CD4-positive, alpha-beta memory T cell (primary cell): ENCODE measurements at regions not wholly inside any gene's neighbourhood (a gene's known extent, or its start where the extent isn't known, plus 50 kb on each side); places are given as distances from the start of the nearest gene placed in this dataset.
A peak's percentile ranks its signal among the peaks of the same experiment; 100 is the strongest.

Source experiments
- CTCF ChIA-PET: fragments of 350-600 bp; sonication (Branson Sonifier 250); formaldehyde crosslinking; loops from one replicate; lab custom pipeline; 2021; ENCODE audit warnings: inconsistent platforms; ENCODE audit not compliant: partially characterized antibody; lab: Charles Lee
- POLR2A ChIA-PET: fragments of 350-600 bp; sonication (Branson Sonifier 250); formaldehyde crosslinking; loops from one replicate; lab custom pipeline; 2021; ENCODE audit not compliant: partially characterized antibody; lab: Charles Lee
- DNase-seq, 5 donors: peaks; one replicate each; pipeline versions ENCODE4 v3.0.0 to v3.0.0-alpha.2; 2020 to 2022; ENCODE audit warnings: mixed read lengths in 1 of 5
- H3K27ac ChIP-seq: one replicate; pipeline ENCODE4 v1.7.0; 2013; ENCODE audit warnings: low read depth, low read length
- H3K27me3 ChIP-seq: 2 replicates; pipeline ENCODE4 v1.7.0; 2013; ENCODE audit warnings: mild to moderate bottlenecking, low read length, moderate library complexity; ENCODE audit not compliant: insufficient read depth
- H3K36me3 ChIP-seq: 2 replicates; pipeline ENCODE4 v1.7.0; 2013; ENCODE audit warnings: mild to moderate bottlenecking, low read length, moderate library complexity; ENCODE audit not compliant: insufficient read depth
- H3K4me1 ChIP-seq: 2 replicates; pipeline ENCODE4 v1.7.0; 2013; ENCODE audit warnings: mild to moderate bottlenecking, low read length, moderate library complexity; ENCODE audit not compliant: insufficient read depth
- H3K4me3 ChIP-seq, 2 donors: one replicate each; pipeline ENCODE4 v1.7.0; 2013; ENCODE audit warnings: low read length in 2 of 2, mild to moderate bottlenecking in 1 of 2
- H3K9me3 ChIP-seq, 2 donors: one replicate each; pipeline ENCODE4 v1.7.0; 2013; ENCODE audit warnings: low read length in 2 of 2, control low read depth in 1 of 2; ENCODE audit not compliant: control insufficient read depth in 1 of 2
- H3K27ac Mint-ChIP-seq, 7 donors: one replicate each; pipeline ENCODE4 v1.8.0; 2020 to 2021; ENCODE audit warnings: mixed read lengths in 7 of 7, mild to moderate bottlenecking in 6 of 7, inconsistent platforms in 3 of 7, moderate library complexity in 3 of 7
- H3K27me3 Mint-ChIP-seq, 2 donors: one replicate each; pipeline ENCODE4 v1.8.0; 2020 to 2021; ENCODE audit warnings: mixed read lengths in 2 of 2
- H3K36me3 Mint-ChIP-seq, 2 donors: one replicate each; pipeline ENCODE4 v1.8.0; 2020 to 2021; ENCODE audit warnings: mixed read lengths in 2 of 2, inconsistent platforms in 1 of 2, mild to moderate bottlenecking in 1 of 2
- H3K4me1 Mint-ChIP-seq, 4 donors: one replicate each; pipeline ENCODE4 v1.8.0; 2020 to 2021; ENCODE audit warnings: mixed read lengths in 4 of 4, mild to moderate bottlenecking in 1 of 4
- H3K4me3 Mint-ChIP-seq, 8 donors: one replicate each; pipeline ENCODE4 v1.8.0; 2020 to 2021; ENCODE audit warnings: mixed read lengths in 8 of 8, mild to moderate bottlenecking in 7 of 8, moderate library complexity in 6 of 8, inconsistent platforms in 3 of 8
- H3K9me3 Mint-ChIP-seq, 8 donors: one replicate each; pipeline ENCODE4 v1.8.0; 2020 to 2021; ENCODE audit warnings: mixed read lengths in 8 of 8, mild to moderate bottlenecking in 5 of 8, inconsistent platforms in 3 of 8, moderate library complexity in 1 of 8
- intact Hi-C: fragments of 100-400 bp; cut with micrococcal nuclease; formaldehyde crosslinking; loops from one replicate; pipeline ENCODE4 v1.15.1; 2023

GRCh38 chr12:102571889-102572288 lies 91.5 kb upstream of the IGF1 start:
- Histone ChIP-seq H3K27me3 (no peaks in the 10 kb centered on the region), H3K27ac (no peak overlapping the region), H3K9me3 (no peaks in the 10 kb centered on the region), H3K4me1 (no peaks in the 10 kb centered on the region), H3K36me3 (no peaks in the 10 kb centered on the region), H3K4me3 (no peak overlapping the region)
- Mint-ChIP-seq H3K36me3 (no peaks in the 10 kb centered on the region), H3K4me1 (no peaks in the 10 kb centered on the region), H3K27ac (no peak overlapping the region), H3K27me3 (no peaks in the 10 kb centered on the region), H3K9me3 (peaks cover 0 to 7% (median 3%) of the 10 kb centered on the region in 8 donors), H3K4me3 (no peak overlapping the region)
- CTCF ChIA-PET, result interaction anchor here (0.9 kb wide), 1 partner anchor 58 kb away, joined by 3 read pairs; no protein-coding TSS in a partner anchor
- POLR2A ChIA-PET, result no interaction called here
- intact Hi-C loops, result no loop called here
- no peak for DNase-seq

GRCh38 chr12:102570256-102570655 lies 89.9 kb upstream of the IGF1 start:
- H3K4me3 ChIP-seq, result no peak overlapping the region
- ChIA-PET POLR2A (no interaction called here), CTCF (no interaction called here)
- intact Hi-C loops, result no loop called here
- H3K36me3 ChIP-seq, result no peaks in the 10 kb centered on the region
- DNase-seq, result no peak
- Mint-ChIP-seq H3K27ac (no peak overlapping the region), H3K4me3 (no peak overlapping the region), H3K27me3 (no peaks in the 10 kb centered on the region), H3K9me3 (peaks cover 0 to 5% (median 2%) of the 10 kb centered on the region in 8 donors), H3K36me3 (no peaks in the 10 kb centered on the region), H3K4me1 (no peaks in the 10 kb centered on the region)
- H3K27ac ChIP-seq, result no peak overlapping the region
- H3K4me1 ChIP-seq, result no peaks in the 10 kb centered on the region
- H3K27me3 ChIP-seq, result no peaks in the 10 kb centered on the region
- no peaks in the 10 kb centered on the region for H3K9me3 ChIP-seq

GRCh38 chr12:102569803-102570202 lies 89.4 kb upstream of the IGF1 start:
- no peaks in the 10 kb centered on the region for H3K36me3 Mint-ChIP-seq
- DNase-seq, result no peak
- Histone ChIP-seq H3K9me3 (no peaks in the 10 kb centered on the region), H3K27me3 (no peaks in the 10 kb centered on the region), H3K4me1 (no peaks in the 10 kb centered on the region), H3K4me3 (no peak overlapping the region), H3K27ac (no peak overlapping the region), H3K36me3 (no peaks in the 10 kb centered on the region)
- POLR2A ChIA-PET, result no interaction called here
- H3K9me3 Mint-ChIP-seq, result peaks cover 0 to 5% (median 2%) of the 10 kb centered on the region in 8 donors
- intact Hi-C loops, result no loop called here
- H3K4me1 Mint-ChIP-seq, result no peaks in the 10 kb centered on the region
- H3K27ac Mint-ChIP-seq, result no peak overlapping the region
- H3K4me3 Mint-ChIP-seq, result no peak overlapping the region
- no peaks in the 10 kb centered on the region for H3K27me3 Mint-ChIP-seq
- CTCF ChIA-PET, result no interaction called here

- Mint-ChIP-seq H3K9me3 (peaks cover 0 to 5% (median under 1%) of the 10 kb centered on the region in 8 donors), H3K36me3 (no peaks in the 10 kb centered on the region), H3K4me3 (no peak overlapping the region), H3K27me3 (no peaks in the 10 kb centered on the region), H3K4me1 (no peaks in the 10 kb centered on the region), H3K27ac (no peak overlapping the region)
- Histone ChIP-seq H3K36me3 (no peaks in the 10 kb centered on the region), H3K4me1 (no peaks in the 10 kb centered on the region), H3K9me3 (no peaks in the 10 kb centered on the region), H3K4me3 (no peak overlapping the region), H3K27ac (no peak overlapping the region), H3K27me3 (no peaks in the 10 kb centered on the region)
- intact Hi-C loops, result no loop called here
- DNase-seq, result no peak
- ChIA-PET CTCF (no interaction called here), POLR2A (no interaction called here)
Observed at GRCh38 chr12:102568276-102568675, 87.9 kb upstream of the IGF1 start.

- no peaks in the 10 kb centered on the region for H3K27me3 Mint-ChIP-seq
- no peak for DNase-seq
- no peaks in the 10 kb centered on the region for H3K27me3 ChIP-seq
- no peak overlapping the region for H3K27ac Mint-ChIP-seq
- H3K9me3 ChIP-seq, result no peaks in the 10 kb centered on the region
- POLR2A ChIA-PET, result no interaction called here
- H3K36me3 Mint-ChIP-seq, result no peaks in the 10 kb centered on the region
- intact Hi-C loops, result no loop called here
- no peaks in the 10 kb centered on the region for H3K4me1 Mint-ChIP-seq
- peaks cover 0 to 8% (median 2%) of the 10 kb centered on the region in 8 donors for H3K9me3 Mint-ChIP-seq
- H3K4me3 Mint-ChIP-seq, result no peak overlapping the region
- H3K27ac ChIP-seq, result no peak overlapping the region
- no peak overlapping the region for H3K4me3 ChIP-seq
- no peaks in the 10 kb centered on the region for H3K4me1 ChIP-seq
- CTCF ChIA-PET, result no interaction called here
- H3K36me3 ChIP-seq, result no peaks in the 10 kb centered on the region
Observed at GRCh38 chr12:102567031-102567985, 86.9 kb upstream of the IGF1 start.

DNA sequence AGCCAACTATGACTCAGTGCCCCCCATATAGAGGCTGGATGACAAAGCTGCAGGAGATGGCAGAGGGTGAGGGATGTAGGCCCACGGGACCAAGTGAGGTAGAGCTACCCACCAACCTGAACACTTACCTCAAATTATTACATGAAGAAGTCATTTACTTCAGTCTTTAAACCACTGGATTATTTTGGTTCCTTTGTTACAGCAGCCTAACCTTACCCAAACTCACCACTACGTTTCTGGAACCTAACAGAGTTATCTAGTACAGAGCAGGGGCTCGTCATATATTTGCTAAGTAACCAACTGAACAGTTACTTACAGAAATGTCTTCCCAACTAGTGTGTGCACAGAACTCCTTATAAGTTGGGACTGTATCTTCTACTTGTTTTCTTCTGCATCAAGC lies 85.2 kb upstream of the IGF1 start:
- Histone ChIP-seq H3K9me3 (no peaks in the 10 kb centered on the region), H3K4me3 (no peak overlapping the region), H3K27ac (no peak overlapping the region), H3K36me3 (no peaks in the 10 kb centered on the region), H3K27me3 (no peaks in the 10 kb centered on the region), H3K4me1 (no peaks in the 10 kb centered on the region)
- Mint-ChIP-seq H3K9me3 (peaks cover 0 to 8% (median 2%) of the 10 kb centered on the region in 8 donors), H3K36me3 (no peaks in the 10 kb centered on the region), H3K4me3 (no peak overlapping the region), H3K27ac (no peak overlapping the region), H3K4me1 (no peaks in the 10 kb centered on the region), H3K27me3 (no peaks in the 10 kb centered on the region)
- intact Hi-C loops, result no loop called here
- ChIA-PET POLR2A (no interaction called here), CTCF (no interaction called here)
- DNase-seq, result no peak

GRCh38 chr12:102564026-102564425 lies 83.7 kb upstream of the IGF1 start:
- CTCF ChIA-PET, result no interaction called here
- no peak overlapping the region for H3K27ac ChIP-seq
- intact Hi-C loops, result no loop called here

More at GRCh38 chr12:102564026-102564425, 83.7 kb upstream of the IGF1 start:
- no peaks in the 10 kb centered on the region for H3K36me3 ChIP-seq
- POLR2A ChIA-PET, result no interaction called here
- Mint-ChIP-seq H3K27me3 (no peaks in the 10 kb centered on the region), H3K27ac (peak overlapping the region in 1 of 7 donors; percentile 19), H3K36me3 (no peaks in the 10 kb centered on the region), H3K9me3 (peaks cover 0 to 8% (median 2%) of the 10 kb centered on the region in 8 donors), H3K4me1 (no peaks in the 10 kb centered on the region), H3K4me3 (no peak overlapping the region)
- no peak for DNase-seq
- H3K4me1 ChIP-seq, result no peaks in the 10 kb centered on the region
- H3K9me3 ChIP-seq, result no peaks in the 10 kb centered on the region
- H3K27me3 ChIP-seq, result no peaks in the 10 kb centered on the region
- H3K4me3 ChIP-seq, result no peak overlapping the region
